H9 (cell line): ENCODE measurements at regions not wholly inside any gene's neighbourhood (a gene's known extent, or its start where the extent isn't known, plus 50 kb on each side); places are given as distances from the start of the nearest gene placed in this dataset.

Experiments used
- DNase-seq: peaks from one replicate; pipeline ENCODE4 v3.0.0-alpha.2; 2017
- H2AFZ ChIP-seq: one replicate; pipeline ENCODE4 v1.6.1; 2013; ENCODE audit warnings: mild to moderate bottlenecking, low read length, control low read depth, moderate library complexity
- H2AK5ac ChIP-seq: 2 replicates; pipeline ENCODE4 v1.6.1; 2013; ENCODE audit warnings: low read length, control low read depth, mixed read lengths; ENCODE audit not compliant: insufficient read length
- H2BK120ac ChIP-seq: one replicate; pipeline ENCODE4 v1.6.1; 2013; ENCODE audit warnings: low read depth, mild to moderate bottlenecking, low read length, control low read depth, inconsistent platforms; ENCODE audit not compliant: poor library complexity, severe bottlenecking
- H2BK12ac ChIP-seq: 2 replicates; pipeline ENCODE4 v1.6.1; 2013; ENCODE audit warnings: low read length, control low read depth, mixed read lengths, low read depth; ENCODE audit not compliant: insufficient read length
- H2BK15ac ChIP-seq: 2 replicates; pipeline ENCODE4 v1.6.1; 2013; ENCODE audit warnings: low read depth, low read length, control low read depth
- H2BK20ac ChIP-seq: one replicate; pipeline ENCODE4 v1.6.1; 2013; ENCODE audit warnings: low read depth, mild to moderate bottlenecking, low read length, control low read depth, inconsistent platforms; ENCODE audit not compliant: poor library complexity, severe bottlenecking
- H2BK5ac ChIP-seq: 2 replicates; pipeline ENCODE4 v1.6.1; 2013; ENCODE audit warnings: low read length, control low read depth, mixed read lengths; ENCODE audit not compliant: insufficient read length
- H3K14ac ChIP-seq: 2 replicates; pipeline ENCODE4 v1.6.1; 2013; ENCODE audit warnings: low read length, control low read depth; ENCODE audit not compliant: insufficient read depth
- H3K18ac ChIP-seq: 2 replicates; pipeline ENCODE4 v1.6.1; 2013; ENCODE audit warnings: low read depth, mild to moderate bottlenecking, mixed read lengths, low read length, control low read depth; ENCODE audit not compliant: insufficient read length
- H3K23ac ChIP-seq: 2 replicates; pipeline ENCODE4 v1.6.1; 2013; ENCODE audit warnings: low read length, control low read depth, mixed read lengths, low read depth; ENCODE audit not compliant: insufficient read length
- H3K23me2 ChIP-seq: 2 replicates; pipeline ENCODE4 v1.6.1; 2013; ENCODE audit warnings: low read depth, mild to moderate bottlenecking, mixed read lengths, low read length, control low read depth; ENCODE audit not compliant: insufficient read length, poor library complexity, severe bottlenecking
- H3K27ac ChIP-seq: 2 replicates; pipeline ENCODE4 v1.5.1; 2013; ENCODE audit warnings: low read length, control low read depth, mixed read lengths, low read depth; ENCODE audit not compliant: insufficient read length
- H3K27me3 ChIP-seq: 2 replicates; pipeline ENCODE4 v1.6.1; 2013; ENCODE audit warnings: low read length, control low read depth, inconsistent platforms; ENCODE audit not compliant: insufficient read depth
- H3K4ac ChIP-seq: 2 replicates; pipeline ENCODE4 v1.6.1; 2013; ENCODE audit warnings: low read depth, mild to moderate bottlenecking, control low read depth, inconsistent platforms, low read length, moderate library complexity
- H3K4me1 ChIP-seq: 2 replicates; pipeline ENCODE4 v1.6.1; 2013; ENCODE audit warnings: low read length, control low read depth, inconsistent platforms; ENCODE audit not compliant: insufficient read depth
- H3K4me2 ChIP-seq: 2 replicates; pipeline ENCODE4 v1.6.1; 2013; ENCODE audit warnings: low read length, control low read depth, mixed read lengths; ENCODE audit not compliant: insufficient read length, insufficient read depth
- H3K56ac ChIP-seq: 2 replicates; pipeline ENCODE4 v1.6.1; 2013; ENCODE audit warnings: low read depth, mild to moderate bottlenecking, mixed read lengths, low read length, control low read depth; ENCODE audit not compliant: insufficient read length
- H3K79me1 ChIP-seq: 2 replicates; pipeline ENCODE4 v1.6.1; 2013; ENCODE audit warnings: low read depth, mild to moderate bottlenecking, moderate library complexity, low read length, control low read depth, inconsistent platforms; ENCODE audit not compliant: insufficient read depth, poor library complexity, severe bottlenecking
- H3K79me2 ChIP-seq: 2 replicates; pipeline ENCODE4 v1.6.1; 2013; ENCODE audit warnings: low read length, control low read depth, inconsistent platforms; ENCODE audit not compliant: insufficient read depth
- H3K9ac ChIP-seq: 2 replicates; pipeline ENCODE4 v1.6.1; 2013; ENCODE audit warnings: low read length, control low read depth, mixed read lengths; ENCODE audit not compliant: insufficient read length; ENCODE audit errors: extremely low read depth
- H3K9me3 ChIP-seq: one replicate; pipeline ENCODE4 v1.6.1; 2013; ENCODE audit warnings: low read depth, low read length, inconsistent platforms; ENCODE audit not compliant: control insufficient read depth
- H3T11ph ChIP-seq: one replicate; pipeline ENCODE4 v1.6.1; 2013; ENCODE audit warnings: mild to moderate bottlenecking, low read length, control low read depth, inconsistent platforms
- H4K20me1 ChIP-seq: one replicate; pipeline ENCODE4 v1.6.1; 2013; ENCODE audit not compliant: control insufficient read depth, insufficient read length, insufficient read depth
- H4K5ac ChIP-seq: 2 replicates; pipeline ENCODE4 v1.6.1; 2013; ENCODE audit warnings: low read depth, mild to moderate bottlenecking, mixed read lengths, low read length, control low read depth; ENCODE audit not compliant: insufficient read length
- H4K8ac ChIP-seq: replicated peaks from 2 replicates; pipeline ENCODE4 v1.6.1; 2013; ENCODE audit warnings: low read length, control low read depth, mixed read lengths, low read depth; ENCODE audit not compliant: insufficient read length
- H4K91ac ChIP-seq: 2 replicates; pipeline ENCODE4 v1.6.1; 2013; ENCODE audit warnings: low read depth, mild to moderate bottlenecking, moderate library complexity, mixed read lengths, low read length, control low read depth; ENCODE audit not compliant: insufficient read length
- H3K27ac Mint-ChIP-seq, 3 experiments: 2 replicates in 2 of 3; 3 replicates in 1 of 3; pipeline ENCODE4 v1.8.0; 2020 to 2021; ENCODE audit warnings: mixed read lengths in 3 of 3, mild to moderate bottlenecking in 1 of 3, moderate library complexity in 1 of 3
- H3K27me3 Mint-ChIP-seq: 2 replicates; pipeline ENCODE4 v1.8.0; 2021; ENCODE audit warnings: low read depth, mild to moderate bottlenecking, moderate library complexity, mixed read lengths
- H3K36me3 Mint-ChIP-seq, 3 experiments: 2 replicates in 2 of 3; 3 replicates in 1 of 3; pipeline ENCODE4 v1.8.0; 2020 to 2021; ENCODE audit warnings: low read depth in 3 of 3, mixed read lengths in 3 of 3; ENCODE audit not compliant: insufficient read depth in 1 of 3
- H3K4me1 Mint-ChIP-seq, 2 experiments: 2 replicates each; pipeline ENCODE4 v1.8.0; 2020; ENCODE audit warnings: mixed read lengths in 2 of 2
- H3K4me3 Mint-ChIP-seq, 2 experiments: 2 replicates in 1 of 2; 3 replicates in 1 of 2; pipeline ENCODE4 v1.8.0; 2020 to 2021; ENCODE audit warnings: mild to moderate bottlenecking in 2 of 2, mixed read lengths in 2 of 2, moderate library complexity in 1 of 2
- H3K9me3 Mint-ChIP-seq, 2 experiments: 2 replicates in 1 of 2; 3 replicates in 1 of 2; pipeline ENCODE4 v1.8.0; 2020; ENCODE audit warnings: mild to moderate bottlenecking in 2 of 2, mixed read lengths in 2 of 2, moderate library complexity in 1 of 2
- CTCF ChIP-seq: fragments of 200-600 bp; sonication (generic); conservative IDR thresholded peaks from 3 replicates; pipeline ENCODE4 v1.8.0; 2021; ENCODE audit warnings: antibody characterized with exemption, mild to moderate bottlenecking
- WGBS: extraction: QIAGEN DNeasy Blood & Tissue Kit; methylation state at CpG from one replicate; pipeline ENCODE4 v1.1.7; 2013; ENCODE audit warnings: missing lambda C conversion rate, low lambda C conversion rate, mixed read lengths; ENCODE audit not compliant: insufficient read length; ENCODE audit errors: extremely low coverage; 5-methylcytosine and 5-hydroxymethylcytosine counted together

- no peak overlapping the region for H2BK20ac ChIP-seq
- Mint-ChIP-seq H3K9me3 (peaks cover 2% of the 10 kb centered on the region in 2 experiments; a peak in 2 of 5 replicates), H3K36me3 (no peaks in the 10 kb centered on the region; a peak in 1 of 7 replicates), H3K27ac (no peak overlapping the region), H3K27me3 (no peaks in the 10 kb centered on the region; the same call in none of the 2 replicates), H3K4me3 (no peak overlapping the region), H3K4me1 (peaks cover 21 to 25% of the 10 kb centered on the region in 2 experiments)
- no peak overlapping the region for H3K56ac ChIP-seq
- no peak overlapping the region for H2AFZ ChIP-seq
- H2BK5ac ChIP-seq: no peak overlapping the region
- H4K91ac ChIP-seq: no peak overlapping the region
- no peak overlapping the region for H3K27ac ChIP-seq
- H3T11ph ChIP-seq: no peak overlapping the region
- WGBS: no CpG with 5 or more reads among the region's 4 CpGs
- H3K79me1 ChIP-seq: no peaks in the 10 kb centered on the region
- no peaks in the 10 kb centered on the region for H4K20me1 ChIP-seq
- H3K9ac ChIP-seq: no peak overlapping the region
- no peak for TF ChIP-seq CTCF
- H4K5ac ChIP-seq: no peak overlapping the region
- H2BK120ac ChIP-seq: no peak overlapping the region
- no peak overlapping the region for H3K4ac ChIP-seq
- H3K27me3 ChIP-seq: no peaks in the 10 kb centered on the region
- H2BK12ac ChIP-seq: no peak overlapping the region
- no peak overlapping the region for H3K18ac ChIP-seq
- no peak overlapping the region for H3K14ac ChIP-seq
- H3K23ac ChIP-seq: no peak overlapping the region
- no peak overlapping the region for H2BK15ac ChIP-seq
- H3K9me3 ChIP-seq: no peaks in the 10 kb centered on the region
- no peak overlapping the region for H3K4me2 ChIP-seq
- no peaks in the 10 kb centered on the region for H3K23me2 ChIP-seq
- no peak overlapping the region for H2AK5ac ChIP-seq
- peaks cover 13% of the 10 kb centered on the region; the same call in 1 of the 2 replicates for H3K4me1 ChIP-seq
- no peak for DNase-seq
- no peak overlapping the region for H4K8ac ChIP-seq
- no peaks in the 10 kb centered on the region for H3K79me2 ChIP-seq
Observed at GRCh38 chr1:8163039-8163438, 136.9 kb upstream of the ERRFI1 start.
